Neural cell (in vitro differentiated cells): ENCODE measurements at regions not wholly inside any gene's neighbourhood (a gene's known extent, or its start where the extent isn't known, plus 50 kb on each side); places are given as distances from the start of the nearest gene placed in this dataset.

Experiments
- CTCF ChIP-seq: fragments of 450-650 bp; IDR thresholded peaks from 2 replicates; pipeline ENCODE4 v1.5.1; 2014; ENCODE audit warnings: antibody characterized with exemption, mild to moderate bottlenecking, moderate library complexity; ENCODE audit not compliant: poor library complexity, severe bottlenecking
- EP300 ChIP-seq: fragments of 450-650 bp; conservative IDR thresholded peaks from 2 replicates; pipeline ENCODE4 v1.6.1; 2014; ENCODE audit warnings: antibody characterized with exemption, mild to moderate bottlenecking, moderate library complexity; ENCODE audit not compliant: poor library complexity, severe bottlenecking
- EZH2 ChIP-seq: fragments of 200-600, 300-800 bp; shearing (Covaris generic), sonication (generic); IDR thresholded peaks from 2 replicates; pipeline ENCODE4 v1.6.1; 2014; ENCODE audit warnings: antibody characterized with exemption, low read length, borderline replicate concordance, mild to moderate bottlenecking; ENCODE audit not compliant: insufficient read depth, poor library complexity, severe bottlenecking
- POLR2AphosphoS5 ChIP-seq: IDR thresholded peaks from 2 replicates; pipeline ENCODE4 v1.6.1; 2012
- RAD21 ChIP-seq: fragments of 450-650 bp; conservative IDR thresholded peaks from 2 replicates; pipeline ENCODE4 v1.6.1; 2014; ENCODE audit warnings: antibody characterized with exemption, mild to moderate bottlenecking, moderate library complexity
- TAF1 ChIP-seq: IDR thresholded peaks from 2 replicates; pipeline ENCODE4 v1.6.1; 2012; ENCODE audit warnings: low read depth
- TF ChIP-seq, protein P1 (sequence below): IDR thresholded peaks from 2 replicates; pipeline ENCODE4 v1.6.1; 2012; ENCODE audit warnings: borderline replicate concordance

DNA sequence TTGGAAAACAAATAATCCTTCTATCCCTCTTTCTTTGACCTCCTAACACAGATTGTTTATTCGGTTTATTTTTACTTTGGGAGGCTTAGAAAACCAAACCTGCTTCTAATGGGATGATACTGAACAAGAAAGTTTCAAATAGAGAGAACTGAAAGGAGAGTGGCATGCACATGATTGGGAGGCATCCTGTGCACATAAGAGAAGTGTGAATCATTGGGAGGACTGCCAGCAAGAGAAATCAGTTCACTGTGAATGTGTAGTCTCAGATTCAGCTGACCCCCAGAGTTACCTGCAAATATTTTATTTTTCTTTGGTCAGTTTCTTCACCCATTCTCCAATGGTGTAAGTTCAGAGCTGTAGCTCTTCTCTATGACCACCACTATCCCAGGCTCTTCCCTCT lies 1363.2 kb upstream of the ACVR2A start:
- no peak for TF ChIP-seq EZH2
- TF ChIP-seq CTCF = no peak
- TF ChIP-seq, protein P1, sequence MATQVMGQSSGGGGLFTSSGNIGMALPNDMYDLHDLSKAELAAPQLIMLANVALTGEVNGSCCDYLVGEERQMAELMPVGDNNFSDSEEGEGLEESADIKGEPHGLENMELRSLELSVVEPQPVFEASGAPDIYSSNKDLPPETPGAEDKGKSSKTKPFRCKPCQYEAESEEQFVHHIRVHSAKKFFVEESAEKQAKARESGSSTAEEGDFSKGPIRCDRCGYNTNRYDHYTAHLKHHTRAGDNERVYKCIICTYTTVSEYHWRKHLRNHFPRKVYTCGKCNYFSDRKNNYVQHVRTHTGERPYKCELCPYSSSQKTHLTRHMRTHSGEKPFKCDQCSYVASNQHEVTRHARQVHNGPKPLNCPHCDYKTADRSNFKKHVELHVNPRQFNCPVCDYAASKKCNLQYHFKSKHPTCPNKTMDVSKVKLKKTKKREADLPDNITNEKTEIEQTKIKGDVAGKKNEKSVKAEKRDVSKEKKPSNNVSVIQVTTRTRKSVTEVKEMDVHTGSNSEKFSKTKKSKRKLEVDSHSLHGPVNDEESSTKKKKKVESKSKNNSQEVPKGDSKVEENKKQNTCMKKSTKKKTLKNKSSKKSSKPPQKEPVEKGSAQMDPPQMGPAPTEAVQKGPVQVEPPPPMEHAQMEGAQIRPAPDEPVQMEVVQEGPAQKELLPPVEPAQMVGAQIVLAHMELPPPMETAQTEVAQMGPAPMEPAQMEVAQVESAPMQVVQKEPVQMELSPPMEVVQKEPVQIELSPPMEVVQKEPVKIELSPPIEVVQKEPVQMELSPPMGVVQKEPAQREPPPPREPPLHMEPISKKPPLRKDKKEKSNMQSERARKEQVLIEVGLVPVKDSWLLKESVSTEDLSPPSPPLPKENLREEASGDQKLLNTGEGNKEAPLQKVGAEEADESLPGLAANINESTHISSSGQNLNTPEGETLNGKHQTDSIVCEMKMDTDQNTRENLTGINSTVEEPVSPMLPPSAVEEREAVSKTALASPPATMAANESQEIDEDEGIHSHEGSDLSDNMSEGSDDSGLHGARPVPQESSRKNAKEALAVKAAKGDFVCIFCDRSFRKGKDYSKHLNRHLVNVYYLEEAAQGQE = no peak
- TF ChIP-seq POLR2AphosphoS5 = no peak
- TF ChIP-seq TAF1 = no peak
- no peak for TF ChIP-seq EP300
- TF ChIP-seq RAD21 = no peak
